A172 (cell line): ENCODE measurements at regions not wholly inside any gene's neighbourhood (a gene's known extent, or its start where the extent isn't known, plus 50 kb on each side); places are given as distances from the start of the nearest gene placed in this dataset.
A peak's percentile ranks its signal among the peaks of the same experiment; 100 is the strongest.

Experiments used
- DNase-seq: peaks from one replicate; pipeline ENCODE4 v3.0.0-alpha.2; 2015; ENCODE audit warnings: low spot score

DNA sequence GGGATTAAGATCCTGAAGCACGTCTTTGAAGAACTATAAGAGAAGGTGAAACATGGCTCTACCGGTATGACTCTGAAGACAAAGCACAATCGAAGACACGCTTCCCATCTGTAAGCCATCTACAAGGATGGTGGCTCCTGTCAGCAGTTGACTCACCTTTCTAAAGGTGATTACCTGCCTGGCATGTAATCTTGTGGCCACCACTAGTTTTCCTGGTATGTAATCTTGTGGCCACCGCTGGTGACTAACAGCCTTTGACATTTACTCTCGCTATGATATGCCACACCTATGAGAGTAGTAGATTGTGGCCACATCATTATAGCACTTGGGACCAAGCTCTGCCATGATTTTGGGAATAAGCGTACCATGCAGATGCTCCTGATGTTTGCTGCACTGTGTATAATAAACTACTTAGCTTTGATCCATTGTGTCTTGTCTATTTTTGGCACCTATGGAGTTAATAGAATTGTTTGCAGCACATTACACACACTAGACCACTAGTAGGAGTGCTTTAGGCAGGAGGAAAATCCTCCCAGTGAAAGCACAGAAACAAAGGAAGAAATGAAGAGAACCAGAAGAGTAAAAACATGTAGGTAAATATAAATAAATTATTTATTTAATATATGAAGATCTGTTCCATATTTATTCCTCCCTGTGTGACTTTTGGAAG, 59.8 kb downstream of the VAX1 start:
- peak; percentile 4 for DNase-seq

DNA sequence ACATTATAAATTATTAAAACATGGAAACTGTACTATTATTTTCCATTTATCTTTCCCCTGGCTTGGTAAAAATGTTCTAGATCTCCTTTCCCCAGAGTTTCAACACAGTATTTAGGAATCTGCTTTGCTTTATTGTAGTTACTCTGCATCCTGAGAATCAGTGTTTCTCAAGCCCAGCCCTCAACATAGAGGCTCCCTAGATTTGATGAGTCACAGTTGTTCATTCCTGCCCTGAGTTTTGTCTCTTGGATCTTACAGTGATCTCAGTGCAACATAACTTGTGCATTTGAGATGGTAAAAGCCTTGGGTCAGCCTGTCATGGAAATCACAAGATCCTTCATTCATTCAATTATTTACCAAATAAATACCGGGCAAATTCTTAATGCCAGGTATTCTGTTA, 63.0 kb downstream of the VAX1 start:
- DNase-seq = peak; percentile 51

DNA sequence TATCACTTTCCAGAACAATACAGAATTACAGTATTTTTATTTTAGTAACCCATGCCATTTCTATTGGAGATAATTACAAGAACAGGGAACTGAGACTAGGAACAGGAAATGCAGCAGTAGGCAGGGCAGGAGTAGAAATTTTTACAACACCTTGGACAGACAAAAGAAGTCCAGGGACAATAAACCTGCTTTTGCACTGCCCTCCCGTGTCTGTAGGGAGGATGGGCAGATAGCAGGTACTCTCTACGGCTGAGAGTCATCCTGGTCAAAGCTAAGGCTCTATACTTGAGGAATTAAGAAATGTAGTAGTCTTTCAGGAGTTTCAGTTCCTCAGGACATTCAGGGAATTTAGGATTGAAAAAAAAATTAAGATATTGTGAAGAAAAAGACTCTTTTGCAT, 63.4 kb downstream of the VAX1 start:
- DNase-seq = no peak

GRCh38 chr10:117071286-117072050, 66.5 kb upstream of the SHTN1 start:
- DNase-seq = peak; percentile 55
